MM.1S (cell line): ENCODE measurements at regions not wholly inside any gene's neighbourhood (a gene's known extent, or its start where the extent isn't known, plus 50 kb on each side); places are given as distances from the start of the nearest gene placed in this dataset.
"Not testable (repeated sequence)": the region's sequence is repeated elsewhere in the genome, so short reads cannot be mapped to it uniquely, and the experiment has no call there.

Experiments
- DNase-seq: peaks from one replicate; pipeline ENCODE4 v3.0.0-alpha.2; 2015
- H2AFZ ChIP-seq: fragments of 300-600 bp; sonication (generic); 2 replicates; pipeline ENCODE4 v1.6.0; 2016; ENCODE audit warnings: antibody characterized with exemption, low read length
- H3F3A ChIP-seq: fragments of 300-600 bp; sonication (generic); 2 replicates; pipeline ENCODE4 v1.6.1; 2016; ENCODE audit warnings: mild to moderate bottlenecking, antibody characterized with exemption, low read length, moderate library complexity, mixed read lengths; ENCODE audit not compliant: insufficient read depth
- H3K27ac ChIP-seq: fragments of 300-600 bp; sonication (generic); 2 replicates; pipeline ENCODE4 v1.5.1; 2016; ENCODE audit warnings: mild to moderate bottlenecking, low read length
- H3K27me3 ChIP-seq: fragments of 300-600 bp; sonication (generic); replicated peaks from 2 replicates; pipeline ENCODE4 v1.6.0; 2016; ENCODE audit warnings: low read length; ENCODE audit not compliant: insufficient read depth
- H3K36me3 ChIP-seq: fragments of 300-600 bp; sonication (generic); replicated peaks from 2 replicates; pipeline ENCODE4 v1.6.1; 2016; ENCODE audit warnings: mild to moderate bottlenecking, low read length, mixed read lengths; ENCODE audit not compliant: insufficient read depth
- H3K4me1 ChIP-seq: fragments of 300-600 bp; sonication (generic); 2 replicates; pipeline ENCODE4 v1.6.1; 2016; ENCODE audit warnings: low read length, mixed read lengths
- H3K4me2 ChIP-seq: fragments of 300-600 bp; sonication (generic); 2 replicates; pipeline ENCODE4 v1.6.0; 2016; ENCODE audit warnings: low read depth, low read length
- H3K4me3 ChIP-seq: fragments of 300-600 bp; sonication (generic); 2 replicates; pipeline ENCODE4 v1.5.1; 2016; ENCODE audit warnings: low read length, mixed read lengths
- H3K79me2 ChIP-seq: fragments of 300-600 bp; sonication (generic); 2 replicates; pipeline ENCODE4 v1.6.1; 2016; ENCODE audit warnings: mixed run types, low read length, mixed read lengths
- H3K9ac ChIP-seq: fragments of 300-600 bp; sonication (generic); 2 replicates; pipeline ENCODE4 v1.6.1; 2016; ENCODE audit warnings: low read length, mixed read lengths
- H3K9me2 ChIP-seq: fragments of 300-600 bp; sonication (generic); replicated peaks from 2 replicates; pipeline ENCODE4 v1.6.1; 2016; ENCODE audit warnings: mild to moderate bottlenecking, low read length, mixed read lengths; ENCODE audit not compliant: insufficient read depth
- H3K9me3 ChIP-seq: fragments of 300-600 bp; sonication (generic); replicated peaks from 2 replicates; pipeline ENCODE4 v1.6.1; 2016; ENCODE audit warnings: mild to moderate bottlenecking, low read length, mixed read lengths; ENCODE audit not compliant: insufficient read depth
- H4K20me1 ChIP-seq: fragments of 300-600 bp; sonication (generic); 2 replicates; pipeline ENCODE4 v1.6.1; 2016; ENCODE audit warnings: mild to moderate bottlenecking, low read length, moderate library complexity, mixed read lengths; ENCODE audit not compliant: insufficient read depth
- EZH2 ChIP-seq: fragments of 300-600 bp; sonication (generic); optimal IDR thresholded peaks from 2 replicates; pipeline ENCODE3; 2017; ENCODE audit warnings: low read depth, mild to moderate bottlenecking, antibody characterized with exemption, low read length, mixed read lengths
- EZH2phosphoT487 ChIP-seq: fragments of 300-600 bp; sonication (generic); IDR thresholded peaks from 2 replicates; pipeline ENCODE4 v1.6.1; 2018; ENCODE audit warnings: antibody characterized with exemption, low read length
- TF ChIP-seq, protein P1 (sequence below): fragments of 300-600 bp; sonication (generic); IDR thresholded peaks from 2 replicates; pipeline ENCODE4 v1.5.1; 2016; ENCODE audit warnings: antibody characterized with exemption, low read length, mixed read lengths

DNA sequence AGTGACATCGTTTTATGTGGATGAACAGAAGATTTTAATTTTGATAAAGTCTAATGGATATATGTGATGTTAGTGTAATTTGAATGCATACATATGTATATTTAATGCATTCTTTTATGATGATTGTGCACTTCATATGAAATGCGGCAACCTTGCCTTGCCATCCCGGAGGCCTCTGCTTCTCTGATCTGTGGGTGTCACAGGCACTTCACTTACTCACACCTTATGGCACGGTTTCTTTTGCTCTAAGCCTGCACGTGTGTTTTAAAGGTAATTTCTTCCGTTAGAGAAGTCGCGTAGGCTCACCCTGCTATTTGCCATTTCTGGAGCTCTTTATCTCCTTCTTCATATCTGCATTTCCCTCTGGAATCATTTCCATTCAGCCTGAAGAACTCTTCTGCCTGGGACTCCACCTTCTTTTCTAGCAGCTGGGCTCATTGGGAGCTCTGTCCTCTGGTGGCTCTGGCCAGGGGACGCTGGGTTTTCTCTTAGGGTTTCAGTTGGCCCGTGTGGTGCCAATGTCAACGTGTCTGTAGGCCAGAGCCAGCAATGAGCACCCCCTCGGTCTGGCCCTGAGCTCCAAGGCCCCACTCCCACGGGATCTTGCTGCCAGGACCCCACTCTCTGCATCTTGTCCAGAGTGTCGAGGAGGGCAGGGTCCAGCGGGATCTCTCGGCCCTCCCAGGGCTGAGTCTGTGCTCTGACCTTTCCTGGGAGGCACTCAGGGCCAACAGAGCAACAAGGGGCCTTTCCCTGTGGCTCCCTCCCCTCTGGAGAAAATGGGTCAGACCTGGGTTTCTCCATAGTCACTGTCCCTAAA lies 97.3 kb downstream of the RTP5 start:
- TF ChIP-seq EZH2phosphoT487 (no peak), EZH2 (no peak)
- TF ChIP-seq, protein P1, sequence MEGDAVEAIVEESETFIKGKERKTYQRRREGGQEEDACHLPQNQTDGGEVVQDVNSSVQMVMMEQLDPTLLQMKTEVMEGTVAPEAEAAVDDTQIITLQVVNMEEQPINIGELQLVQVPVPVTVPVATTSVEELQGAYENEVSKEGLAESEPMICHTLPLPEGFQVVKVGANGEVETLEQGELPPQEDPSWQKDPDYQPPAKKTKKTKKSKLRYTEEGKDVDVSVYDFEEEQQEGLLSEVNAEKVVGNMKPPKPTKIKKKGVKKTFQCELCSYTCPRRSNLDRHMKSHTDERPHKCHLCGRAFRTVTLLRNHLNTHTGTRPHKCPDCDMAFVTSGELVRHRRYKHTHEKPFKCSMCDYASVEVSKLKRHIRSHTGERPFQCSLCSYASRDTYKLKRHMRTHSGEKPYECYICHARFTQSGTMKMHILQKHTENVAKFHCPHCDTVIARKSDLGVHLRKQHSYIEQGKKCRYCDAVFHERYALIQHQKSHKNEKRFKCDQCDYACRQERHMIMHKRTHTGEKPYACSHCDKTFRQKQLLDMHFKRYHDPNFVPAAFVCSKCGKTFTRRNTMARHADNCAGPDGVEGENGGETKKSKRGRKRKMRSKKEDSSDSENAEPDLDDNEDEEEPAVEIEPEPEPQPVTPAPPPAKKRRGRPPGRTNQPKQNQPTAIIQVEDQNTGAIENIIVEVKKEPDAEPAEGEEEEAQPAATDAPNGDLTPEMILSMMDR = no peak
- no peaks in the 10 kb centered on the region for H3K9me3 ChIP-seq
- H4K20me1 ChIP-seq = no peaks in the 10 kb centered on the region
- no peak for DNase-seq
- no peaks in the 10 kb centered on the region for H3K27me3 ChIP-seq
- no peaks in the 10 kb centered on the region for H3K4me1 ChIP-seq
- H3K4me2 ChIP-seq = no peak overlapping the region
- no peaks in the 10 kb centered on the region for H3F3A ChIP-seq
- no peaks in the 10 kb centered on the region for H3K9me2 ChIP-seq
- H3K27ac ChIP-seq = no peak overlapping the region
- H3K79me2 ChIP-seq = no peaks in the 10 kb centered on the region
- H2AFZ ChIP-seq = no peak overlapping the region
- no peaks in the 10 kb centered on the region for H3K36me3 ChIP-seq
- H3K4me3 ChIP-seq = no peak overlapping the region
- H3K9ac ChIP-seq = no peak overlapping the region

DNA sequence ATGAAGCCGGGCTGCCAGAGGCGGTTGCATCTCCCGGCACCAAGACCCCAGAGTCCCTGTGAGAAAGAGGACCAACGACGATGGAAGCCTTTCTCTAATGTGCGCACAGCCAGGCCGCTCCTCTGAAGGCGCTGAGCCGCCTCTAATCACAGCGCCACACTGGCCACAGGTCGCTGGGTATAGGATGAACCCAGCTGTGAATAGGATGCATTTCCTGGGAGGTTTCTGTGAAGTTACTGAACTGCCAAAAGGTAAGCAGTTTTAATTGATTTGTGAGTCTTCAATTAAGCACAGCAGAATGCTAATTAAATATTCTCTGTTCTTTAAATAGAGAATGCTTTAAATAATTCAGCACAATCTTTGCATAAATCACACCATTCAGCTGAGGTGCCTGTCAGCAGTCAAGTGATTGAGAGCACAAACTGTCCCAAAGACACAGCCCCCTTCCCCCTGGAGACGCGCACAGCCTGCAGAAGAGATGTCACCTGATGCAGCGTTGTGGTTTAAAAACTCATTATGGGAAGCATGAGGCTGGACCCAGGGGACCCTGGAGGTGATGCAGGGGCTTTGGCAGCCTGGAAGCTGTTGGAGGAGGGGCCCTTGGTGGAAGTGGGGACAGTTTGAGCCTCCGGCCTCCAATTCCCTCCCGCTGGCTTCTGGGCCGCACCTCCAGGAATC lies 98.1 kb downstream of the RTP5 start:
- Histone ChIP-seq H3K4me1 (no peaks in the 10 kb centered on the region), H3K27me3 (no peaks in the 10 kb centered on the region), H3K9ac (no peak overlapping the region), H3K36me3 (no peaks in the 10 kb centered on the region), H3F3A (no peaks in the 10 kb centered on the region), H4K20me1 (no peaks in the 10 kb centered on the region), H2AFZ (no peak overlapping the region), H3K4me2 (no peak overlapping the region), H3K4me3 (no peak overlapping the region), H3K9me3 (no peaks in the 10 kb centered on the region), H3K27ac (no peak overlapping the region), H3K9me2 (no peaks in the 10 kb centered on the region), H3K79me2 (no peaks in the 10 kb centered on the region)
- TF ChIP-seq EZH2phosphoT487 = no peak
- TF ChIP-seq, protein P1 = no peak
- TF ChIP-seq EZH2 = no peak
- DNase-seq = no peak

DNA sequence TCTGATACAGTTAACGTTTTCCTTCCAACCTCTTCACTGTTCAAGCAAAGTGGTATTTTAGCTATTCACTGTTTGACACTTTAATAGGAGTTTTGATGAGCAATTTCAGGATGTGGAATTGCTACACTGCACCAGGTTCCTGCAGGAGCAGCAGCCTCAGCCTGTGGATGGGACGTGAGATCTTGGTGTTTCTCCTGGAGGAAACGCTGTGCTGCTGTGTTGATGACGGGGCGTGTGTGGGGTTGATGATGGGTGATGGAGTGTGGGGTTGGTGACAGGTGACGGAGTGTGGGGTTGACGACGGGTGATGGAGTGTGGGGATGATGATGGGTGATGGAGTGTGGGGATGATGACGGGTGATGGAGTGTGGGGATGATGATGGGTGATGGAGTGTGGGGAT lies 98.9 kb downstream of the RTP5 start:
- Histone ChIP-seq H3K4me2 (no peak overlapping the region), H3K27me3 (no peaks in the 10 kb centered on the region), H4K20me1 (no peaks in the 10 kb centered on the region), H3K9ac (no peak overlapping the region), H3K79me2 (no peaks in the 10 kb centered on the region), H3F3A (no peaks in the 10 kb centered on the region), H3K27ac (no peak overlapping the region), H3K4me1 (no peaks in the 10 kb centered on the region), H2AFZ (no peak overlapping the region), H3K4me3 (no peak overlapping the region), H3K9me3 (no peaks in the 10 kb centered on the region), H3K36me3 (no peaks in the 10 kb centered on the region), H3K9me2 (no peaks in the 10 kb centered on the region)
- DNase-seq = no peak
- TF ChIP-seq EZH2 (no peak), EZH2phosphoT487 (no peak)
- TF ChIP-seq, protein P1 = no peak

DNA sequence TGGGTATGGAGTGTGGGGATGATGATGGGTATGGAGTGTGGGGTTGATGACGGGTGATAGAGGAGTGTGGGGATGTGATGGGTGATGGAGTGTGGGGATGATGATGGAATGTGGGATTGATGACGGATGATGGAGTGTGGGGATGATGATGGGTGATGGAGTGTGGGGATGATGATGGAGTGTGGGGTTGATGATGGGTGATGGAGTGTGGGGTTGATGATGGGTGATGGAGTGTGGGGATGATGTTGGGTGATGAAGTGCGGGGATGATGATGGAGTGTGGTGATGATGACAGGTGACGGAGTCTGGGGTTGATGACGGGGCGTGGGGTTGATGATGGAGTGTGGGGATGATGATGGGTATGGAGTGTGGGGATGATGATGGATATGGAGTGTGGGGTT lies 99.7 kb downstream of the RTP5 start:
- H3K27me3 ChIP-seq, H3F3A ChIP-seq, H3K4me2 ChIP-seq, H3K9me2 ChIP-seq, H3K9me3 ChIP-seq, H4K20me1 ChIP-seq, H3K9ac ChIP-seq, H3K4me3 ChIP-seq, H3K36me3 ChIP-seq, H2AFZ ChIP-seq, DNase-seq, H3K27ac ChIP-seq, H3K79me2 ChIP-seq, H3K4me1 ChIP-seq: not testable (repeated sequence)
